H9 (cell line): ENCODE measurements at regions not wholly inside any gene's neighbourhood (a gene's known extent, or its start where the extent isn't known, plus 50 kb on each side); places are given as distances from the start of the nearest gene placed in this dataset.

Experiments
- DNase-seq: peaks from one replicate; pipeline ENCODE4 v3.0.0-alpha.2; 2017
- H2AFZ ChIP-seq: one replicate; pipeline ENCODE4 v1.6.1; 2013; ENCODE audit warnings: mild to moderate bottlenecking, low read length, control low read depth, moderate library complexity
- H2AK5ac ChIP-seq: 2 replicates; pipeline ENCODE4 v1.6.1; 2013; ENCODE audit warnings: low read length, control low read depth, mixed read lengths; ENCODE audit not compliant: insufficient read length
- H2BK120ac ChIP-seq: one replicate; pipeline ENCODE4 v1.6.1; 2013; ENCODE audit warnings: low read depth, mild to moderate bottlenecking, low read length, control low read depth, inconsistent platforms; ENCODE audit not compliant: poor library complexity, severe bottlenecking
- H2BK12ac ChIP-seq: 2 replicates; pipeline ENCODE4 v1.6.1; 2013; ENCODE audit warnings: low read length, control low read depth, mixed read lengths, low read depth; ENCODE audit not compliant: insufficient read length
- H2BK15ac ChIP-seq: 2 replicates; pipeline ENCODE4 v1.6.1; 2013; ENCODE audit warnings: low read depth, low read length, control low read depth
- H2BK20ac ChIP-seq: one replicate; pipeline ENCODE4 v1.6.1; 2013; ENCODE audit warnings: low read depth, mild to moderate bottlenecking, low read length, control low read depth, inconsistent platforms; ENCODE audit not compliant: poor library complexity, severe bottlenecking
- H2BK5ac ChIP-seq: 2 replicates; pipeline ENCODE4 v1.6.1; 2013; ENCODE audit warnings: low read length, control low read depth, mixed read lengths; ENCODE audit not compliant: insufficient read length
- H3K14ac ChIP-seq: 2 replicates; pipeline ENCODE4 v1.6.1; 2013; ENCODE audit warnings: low read length, control low read depth; ENCODE audit not compliant: insufficient read depth
- H3K18ac ChIP-seq: 2 replicates; pipeline ENCODE4 v1.6.1; 2013; ENCODE audit warnings: low read depth, mild to moderate bottlenecking, mixed read lengths, low read length, control low read depth; ENCODE audit not compliant: insufficient read length
- H3K23ac ChIP-seq: 2 replicates; pipeline ENCODE4 v1.6.1; 2013; ENCODE audit warnings: low read length, control low read depth, mixed read lengths, low read depth; ENCODE audit not compliant: insufficient read length
- H3K23me2 ChIP-seq: 2 replicates; pipeline ENCODE4 v1.6.1; 2013; ENCODE audit warnings: low read depth, mild to moderate bottlenecking, mixed read lengths, low read length, control low read depth; ENCODE audit not compliant: insufficient read length, poor library complexity, severe bottlenecking
- H3K27ac ChIP-seq: 2 replicates; pipeline ENCODE4 v1.5.1; 2013; ENCODE audit warnings: low read length, control low read depth, mixed read lengths, low read depth; ENCODE audit not compliant: insufficient read length
- H3K27me3 ChIP-seq: 2 replicates; pipeline ENCODE4 v1.6.1; 2013; ENCODE audit warnings: low read length, control low read depth, inconsistent platforms; ENCODE audit not compliant: insufficient read depth
- H3K4ac ChIP-seq: 2 replicates; pipeline ENCODE4 v1.6.1; 2013; ENCODE audit warnings: low read depth, mild to moderate bottlenecking, control low read depth, inconsistent platforms, low read length, moderate library complexity
- H3K4me1 ChIP-seq: 2 replicates; pipeline ENCODE4 v1.6.1; 2013; ENCODE audit warnings: low read length, control low read depth, inconsistent platforms; ENCODE audit not compliant: insufficient read depth
- H3K4me2 ChIP-seq: 2 replicates; pipeline ENCODE4 v1.6.1; 2013; ENCODE audit warnings: low read length, control low read depth, mixed read lengths; ENCODE audit not compliant: insufficient read length, insufficient read depth
- H3K56ac ChIP-seq: 2 replicates; pipeline ENCODE4 v1.6.1; 2013; ENCODE audit warnings: low read depth, mild to moderate bottlenecking, mixed read lengths, low read length, control low read depth; ENCODE audit not compliant: insufficient read length
- H3K79me1 ChIP-seq: 2 replicates; pipeline ENCODE4 v1.6.1; 2013; ENCODE audit warnings: low read depth, mild to moderate bottlenecking, moderate library complexity, low read length, control low read depth, inconsistent platforms; ENCODE audit not compliant: insufficient read depth, poor library complexity, severe bottlenecking
- H3K79me2 ChIP-seq: 2 replicates; pipeline ENCODE4 v1.6.1; 2013; ENCODE audit warnings: low read length, control low read depth, inconsistent platforms; ENCODE audit not compliant: insufficient read depth
- H3K9ac ChIP-seq: 2 replicates; pipeline ENCODE4 v1.6.1; 2013; ENCODE audit warnings: low read length, control low read depth, mixed read lengths; ENCODE audit not compliant: insufficient read length; ENCODE audit errors: extremely low read depth
- H3K9me3 ChIP-seq: one replicate; pipeline ENCODE4 v1.6.1; 2013; ENCODE audit warnings: low read depth, low read length, inconsistent platforms; ENCODE audit not compliant: control insufficient read depth
- H3T11ph ChIP-seq: one replicate; pipeline ENCODE4 v1.6.1; 2013; ENCODE audit warnings: mild to moderate bottlenecking, low read length, control low read depth, inconsistent platforms
- H4K20me1 ChIP-seq: one replicate; pipeline ENCODE4 v1.6.1; 2013; ENCODE audit not compliant: control insufficient read depth, insufficient read length, insufficient read depth
- H4K5ac ChIP-seq: 2 replicates; pipeline ENCODE4 v1.6.1; 2013; ENCODE audit warnings: low read depth, mild to moderate bottlenecking, mixed read lengths, low read length, control low read depth; ENCODE audit not compliant: insufficient read length
- H4K8ac ChIP-seq: replicated peaks from 2 replicates; pipeline ENCODE4 v1.6.1; 2013; ENCODE audit warnings: low read length, control low read depth, mixed read lengths, low read depth; ENCODE audit not compliant: insufficient read length
- H4K91ac ChIP-seq: 2 replicates; pipeline ENCODE4 v1.6.1; 2013; ENCODE audit warnings: low read depth, mild to moderate bottlenecking, moderate library complexity, mixed read lengths, low read length, control low read depth; ENCODE audit not compliant: insufficient read length
- H3K27ac Mint-ChIP-seq, 3 experiments: 2 replicates in 2 of 3; 3 replicates in 1 of 3; pipeline ENCODE4 v1.8.0; 2020 to 2021; ENCODE audit warnings: mixed read lengths in 3 of 3, mild to moderate bottlenecking in 1 of 3, moderate library complexity in 1 of 3
- H3K27me3 Mint-ChIP-seq: 2 replicates; pipeline ENCODE4 v1.8.0; 2021; ENCODE audit warnings: low read depth, mild to moderate bottlenecking, moderate library complexity, mixed read lengths
- H3K36me3 Mint-ChIP-seq, 3 experiments: 2 replicates in 2 of 3; 3 replicates in 1 of 3; pipeline ENCODE4 v1.8.0; 2020 to 2021; ENCODE audit warnings: low read depth in 3 of 3, mixed read lengths in 3 of 3; ENCODE audit not compliant: insufficient read depth in 1 of 3
- H3K4me1 Mint-ChIP-seq, 2 experiments: 2 replicates each; pipeline ENCODE4 v1.8.0; 2020; ENCODE audit warnings: mixed read lengths in 2 of 2
- H3K4me3 Mint-ChIP-seq, 2 experiments: 2 replicates in 1 of 2; 3 replicates in 1 of 2; pipeline ENCODE4 v1.8.0; 2020 to 2021; ENCODE audit warnings: mild to moderate bottlenecking in 2 of 2, mixed read lengths in 2 of 2, moderate library complexity in 1 of 2
- H3K9me3 Mint-ChIP-seq, 2 experiments: 2 replicates in 1 of 2; 3 replicates in 1 of 2; pipeline ENCODE4 v1.8.0; 2020; ENCODE audit warnings: mild to moderate bottlenecking in 2 of 2, mixed read lengths in 2 of 2, moderate library complexity in 1 of 2
- CTCF ChIP-seq: fragments of 200-600 bp; sonication (generic); conservative IDR thresholded peaks from 3 replicates; pipeline ENCODE4 v1.8.0; 2021; ENCODE audit warnings: antibody characterized with exemption, mild to moderate bottlenecking
- WGBS: extraction: QIAGEN DNeasy Blood & Tissue Kit; methylation state at CpG from one replicate; pipeline ENCODE4 v1.1.7; 2013; ENCODE audit warnings: missing lambda C conversion rate, low lambda C conversion rate, mixed read lengths; ENCODE audit not compliant: insufficient read length; ENCODE audit errors: extremely low coverage; 5-methylcytosine and 5-hydroxymethylcytosine counted together

- no peak for TF ChIP-seq CTCF
- H3K27ac Mint-ChIP-seq: no peak overlapping the region
- Histone ChIP-seq H3K18ac (no peak overlapping the region), H3K4ac (no peak overlapping the region), H4K5ac (no peak overlapping the region), H4K91ac (no peak overlapping the region), H3K27me3 (no peaks in the 10 kb centered on the region), H2BK5ac (no peak overlapping the region), H3K23ac (no peak overlapping the region), H3K79me2 (no peaks in the 10 kb centered on the region), H2AFZ (no peak overlapping the region), H4K20me1 (no peaks in the 10 kb centered on the region), H3K4me2 (no peak overlapping the region), H2AK5ac (no peak overlapping the region), H3K56ac (no peak overlapping the region), H2BK20ac (no peak overlapping the region), H3K79me1 (no peaks in the 10 kb centered on the region), H3K9ac (no peak overlapping the region), H3K27ac (no peak overlapping the region), H4K8ac (no peak overlapping the region), H2BK15ac (no peak overlapping the region), H3K4me1 (no peaks in the 10 kb centered on the region), H3K23me2 (no peaks in the 10 kb centered on the region), H3K14ac (no peak overlapping the region), H3T11ph (no peak overlapping the region), H3K9me3 (no peaks in the 10 kb centered on the region), H2BK12ac (no peak overlapping the region), H2BK120ac (no peak overlapping the region)
- H3K4me3 Mint-ChIP-seq: no peak overlapping the region
- no peak for DNase-seq
- H3K4me1 Mint-ChIP-seq: peaks cover 0 to 3% of the 10 kb centered on the region in 2 experiments; a peak in 2 of 4 replicates
- no peaks in the 10 kb centered on the region; the same call in 1 of the 2 replicates for H3K27me3 Mint-ChIP-seq
- H3K9me3 Mint-ChIP-seq: no peaks in the 10 kb centered on the region
- no CpG with 5 or more reads among the region's 3 CpGs for WGBS
- no peaks in the 10 kb centered on the region; a peak in 1 of 7 replicates for H3K36me3 Mint-ChIP-seq
Measured at GRCh38 chr1:208581209-208581608, 337.0 kb upstream of the PLXNA2 start.
